Esophagus squamous epithelium (tissue), 5 donors: ENCODE measurements at regions not wholly inside any gene's neighbourhood (a gene's known extent, or its start where the extent isn't known, plus 50 kb on each side); places are given as distances from the start of the nearest gene placed in this dataset.

Experiments
- DNase-seq: peaks from one replicate; lab custom pipeline; 2025; lab: John Stamatoyannopoulos, UW
- H3K27ac ChIP-seq, 4 donors: fragments of 200-600 bp; sonication (generic); one replicate each; pipeline ENCODE4 v1.5.1; 2016 to 2019; ENCODE audit warnings: mild to moderate bottlenecking in 1 of 4
- H3K27me3 ChIP-seq, 4 donors: fragments of 200-600 bp; sonication (generic); 1 replicate in 3 of 4; 2 replicates in 1 of 4; pipeline versions ENCODE4 v1.5.1 to v1.6.0; 2017 to 2021; ENCODE audit warnings: antibody characterized with exemption in 1 of 4
- H3K36me3 ChIP-seq, 3 donors: fragments of 200-600 bp; sonication (generic); one replicate each; pipeline ENCODE4 v1.5.1; 2016 to 2019
- H3K4me1 ChIP-seq, 3 donors: fragments of 200-600 bp; sonication (generic); one replicate each; pipeline ENCODE4 v1.5.1; 2017 to 2019
- H3K4me3 ChIP-seq, 4 donors: fragments of 200-600 bp; sonication (generic); 1 replicate in 3 of 4; 2 replicates in 1 of 4; pipeline ENCODE4 v1.5.1; 2016 to 2019; ENCODE audit warnings: mild to moderate bottlenecking in 2 of 4, moderate library complexity in 1 of 4
- H3K9me3 ChIP-seq, 3 donors: fragments of 200-600 bp; sonication (generic); one replicate each; pipeline ENCODE4 v1.5.1; 2016 to 2019
- CTCF ChIP-seq, 6 experiments: fragments of 450-650 bp in 4 of 6; fragments of 200-600 bp in 2 of 6; sonication (generic) in 2 of 6; IDR thresholded peaks; one replicate each; pipeline ENCODE4 v1.5.1; 2016 to 2019; ENCODE audit warnings: antibody characterized with exemption in 6 of 6, mild to moderate bottlenecking in 4 of 6, moderate library complexity in 4 of 6
- POLR2A ChIP-seq, 4 donors: fragments of 450-650 bp; IDR thresholded peaks; one replicate each; pipeline ENCODE4 v1.6.1; 2017; ENCODE audit warnings: antibody characterized with exemption in 4 of 4, mild to moderate bottlenecking in 4 of 4, moderate library complexity in 3 of 4
- WGBS, 2 donors: methylation state at CpG; one replicate each; pipeline ENCODE4 v1.1.5; 2018; 5-methylcytosine and 5-hydroxymethylcytosine counted together
- intact Hi-C: fragments of 100-400 bp; cut with DNase I; formaldehyde crosslinking; loops from one replicate; pipeline ENCODE4 v1.15.0; 2022
- donor health status: DM: yes; HTN: yes; CAD: no.

GRCh38 chr6:157772820-157773219 is 50.2 kb upstream of the SNX9 start:
- Histone ChIP-seq H3K27ac (no peak overlapping the region), H3K4me3 (no peak overlapping the region), H3K36me3 (no peaks in the 10 kb centered on the region), H3K4me1 (no peaks in the 10 kb centered on the region), H3K27me3 (peaks cover 0 to 23% (median 0%) of the 10 kb centered on the region in 4 donors), H3K9me3 (no peaks in the 10 kb centered on the region)
- TF ChIP-seq POLR2A (IDR thresholded peaks at IDR 0.05) (no peak), CTCF (IDR thresholded peaks at IDR 0.05) (no peak)
- 92 to 96% methylated on average over 10 of the region's 10 CpGs for WGBS, 2 donors
- intact Hi-C loops: no loop called here
- DNase-seq: no peak
